SKM-1 treated with dmso at 0.1 percent for 144 hours (cell line): ENCODE measurements at regions not wholly inside any gene's neighbourhood (a gene's known extent, or its start where the extent isn't known, plus 50 kb on each side); places are given as distances from the start of the nearest gene placed in this dataset.
A peak's percentile ranks its signal among the peaks of the same experiment; 100 is the strongest.
"Not testable (repeated sequence)": the region's sequence is repeated elsewhere in the genome, so short reads cannot be mapped to it uniquely, and the experiment has no call there.

Experiments used
- DNase-seq: peaks from one replicate; lab custom pipeline; 2025; ENCODE audit not compliant: unreplicated experiment; lab: John Stamatoyannopoulos, UW

GRCh38 chr1:189646066-189646465 lies 831.6 kb downstream of the BRINP3 start:
- DNase-seq, result no peak

DNA sequence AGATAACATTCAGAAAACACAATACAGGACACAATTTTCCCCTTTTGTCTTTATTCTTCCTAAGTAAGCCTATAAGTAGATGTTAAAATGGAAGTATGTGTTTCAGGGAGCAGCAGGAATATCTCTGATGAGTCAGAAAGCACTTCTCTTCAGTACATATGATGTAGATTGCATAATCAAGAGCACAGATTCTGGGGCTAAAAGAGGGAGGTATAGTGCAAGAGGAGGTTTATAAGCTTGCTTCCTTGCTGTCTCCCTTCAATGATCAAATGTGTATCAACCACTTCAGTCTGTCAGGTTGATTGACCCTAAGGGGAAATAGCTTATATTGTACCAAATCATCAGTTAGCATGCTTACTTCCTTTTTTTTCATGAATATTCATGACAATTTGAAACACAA lies 822.8 kb downstream of the BRINP3 start:
- peak; percentile 20 for DNase-seq

GRCh38 chr1:189656628-189657530 lies 820.8 kb downstream of the BRINP3 start:
- DNase-seq, result no peak

DNA sequence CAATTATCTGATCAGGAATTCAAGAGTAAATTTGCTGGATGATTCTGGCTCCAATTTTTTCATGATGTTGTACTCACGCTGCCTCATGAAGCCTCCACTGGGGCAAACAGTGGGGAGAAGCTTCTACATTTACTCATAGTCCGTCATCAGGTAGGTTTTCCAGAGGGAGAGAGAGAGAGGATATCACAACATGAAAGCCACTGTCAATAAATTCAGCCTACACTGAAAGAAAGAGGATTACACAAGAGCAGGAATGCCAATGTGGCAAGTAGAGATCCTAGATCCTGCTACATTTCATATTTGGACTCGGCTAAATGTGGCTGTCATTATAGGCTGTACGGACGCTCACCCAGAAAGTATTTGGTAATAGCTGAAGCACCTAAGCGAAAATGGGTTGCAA lies 819.9 kb downstream of the BRINP3 start:
- DNase-seq, result no peak

- no peak for DNase-seq
Measured at GRCh38 chr1:189658381-189658780, 819.3 kb downstream of the BRINP3 start.

GRCh38 chr1:189659731-189660130 lies 817.9 kb downstream of the BRINP3 start:
- DNase-seq, result no peak

GRCh38 chr1:189662190-189662589 lies 815.5 kb downstream of the BRINP3 start:
- DNase-seq, result no peak

DNA sequence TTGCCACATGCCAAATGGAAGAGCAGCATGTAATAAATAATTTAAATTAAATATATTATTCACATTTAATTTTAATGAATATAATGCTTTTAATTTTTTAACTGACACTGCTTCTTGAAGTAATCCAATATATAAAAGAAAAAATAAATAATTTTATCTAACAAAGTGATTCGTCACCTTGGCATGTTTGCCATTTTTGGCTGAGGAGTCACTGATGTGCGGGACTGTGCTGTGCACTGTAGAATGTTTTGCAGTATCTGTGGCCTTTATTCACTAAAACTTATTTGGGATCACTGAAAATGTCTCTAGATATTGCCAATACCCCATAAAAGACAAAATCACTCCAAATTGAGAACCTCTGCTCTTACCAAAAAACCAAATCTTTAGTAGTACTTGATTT lies 807.8 kb downstream of the BRINP3 start:
- DNase-seq, result no peak

DNA sequence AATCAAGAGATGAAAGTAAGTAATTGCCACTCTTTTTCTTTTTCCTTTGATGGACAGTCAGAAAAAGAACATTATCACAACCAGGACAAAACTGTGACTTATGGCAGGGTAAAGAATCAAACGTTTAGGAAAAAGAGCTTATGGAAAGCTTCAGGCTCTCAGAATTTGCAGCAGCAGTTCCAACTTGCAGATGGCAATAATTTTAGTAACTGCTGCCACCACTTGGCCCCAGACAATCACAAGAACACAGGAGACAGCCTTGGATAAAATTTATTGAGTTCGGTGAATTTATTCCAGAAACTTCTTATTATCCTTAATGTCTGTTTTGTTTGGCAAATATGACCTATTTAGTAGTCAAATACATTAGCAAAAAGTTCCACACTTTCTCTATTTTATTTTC lies 804.4 kb downstream of the BRINP3 start:
- no peak for DNase-seq

- no peak for DNase-seq
Measured at GRCh38 chr1:189675712-189676244, 801.9 kb downstream of the BRINP3 start.

- DNase-seq, result no peak
Measured at GRCh38 chr1:189678779-189679178, 798.9 kb downstream of the BRINP3 start.

GRCh38 chr1:189681252-189681919 lies 796.3 kb downstream of the BRINP3 start:
- no peak for DNase-seq

- DNase-seq, result no peak
Measured at GRCh38 chr1:189682591-189682990, 795.1 kb downstream of the BRINP3 start.

DNA sequence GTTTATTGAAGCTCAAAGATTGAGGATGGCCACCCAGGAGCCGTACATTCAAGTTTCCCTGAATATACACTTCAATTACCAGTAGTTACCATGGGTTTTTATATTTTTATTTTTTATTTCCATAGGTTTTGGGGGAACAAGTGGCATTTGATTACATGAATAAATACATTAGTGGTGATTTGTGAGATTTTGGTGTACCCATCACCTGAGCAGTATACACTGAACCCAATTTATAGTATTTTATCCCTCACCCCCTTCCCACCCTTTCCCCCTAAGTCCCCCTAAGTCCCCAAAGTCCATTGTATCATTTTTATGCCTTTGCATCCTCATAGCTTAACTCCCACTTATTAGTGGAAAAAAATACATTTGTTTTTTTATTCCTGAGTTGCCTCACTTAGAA lies 791.4 kb downstream of the BRINP3 start:
- no peak for DNase-seq

- no peak for DNase-seq
Measured at GRCh38 chr1:189693140-189693539, 784.5 kb downstream of the BRINP3 start.

DNA sequence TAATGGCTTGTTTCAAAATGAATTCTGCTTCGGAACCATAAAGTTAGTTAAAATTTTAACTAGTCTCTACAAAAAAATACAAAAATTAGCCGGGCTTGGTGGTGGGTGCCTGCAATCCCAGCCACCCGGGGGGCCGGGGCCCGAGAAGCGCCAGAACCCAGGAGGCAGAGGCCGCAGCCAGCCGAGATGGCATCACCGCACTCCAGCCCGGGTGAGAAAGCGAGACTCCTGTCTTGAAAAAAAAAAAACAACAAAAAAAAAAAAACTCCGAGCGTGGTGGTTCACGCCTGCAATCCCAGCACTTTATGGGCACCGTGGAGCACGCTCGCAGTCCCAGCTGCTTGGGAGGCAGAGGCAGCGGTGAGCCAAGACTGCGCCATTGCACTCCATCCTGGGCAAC lies 781.4 kb downstream of the BRINP3 start:
- no peak for DNase-seq

DNA sequence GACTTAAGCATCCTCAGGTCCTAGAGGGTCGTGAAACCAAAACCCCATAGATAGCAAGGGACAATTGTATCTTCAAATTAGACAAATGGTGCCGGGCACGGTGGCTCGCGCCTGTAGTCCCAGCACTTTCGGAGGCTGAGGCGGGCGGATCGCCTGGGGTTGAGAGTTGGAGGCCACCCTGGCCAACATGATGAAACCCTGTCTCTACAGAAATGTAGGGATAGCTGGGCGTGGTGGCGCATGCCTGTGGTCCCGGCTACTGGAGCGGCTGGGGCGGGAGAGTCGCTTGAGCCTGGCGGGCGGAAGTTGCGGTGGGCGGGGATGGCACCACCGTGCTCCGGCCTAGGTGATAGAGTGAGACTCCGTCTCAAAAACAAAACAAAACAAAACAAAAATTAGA lies 780.6 kb downstream of the BRINP3 start:
- DNase-seq, result no peak

- DNase-seq, result no peak
Measured at GRCh38 chr1:189701606-189702005, 776.1 kb downstream of the BRINP3 start.

GRCh38 chr1:189706594-189706993 lies 771.1 kb downstream of the BRINP3 start:
- DNase-seq, result no peak

- no peak for DNase-seq
Measured at GRCh38 chr1:189708674-189709073, 769.0 kb downstream of the BRINP3 start.

DNA sequence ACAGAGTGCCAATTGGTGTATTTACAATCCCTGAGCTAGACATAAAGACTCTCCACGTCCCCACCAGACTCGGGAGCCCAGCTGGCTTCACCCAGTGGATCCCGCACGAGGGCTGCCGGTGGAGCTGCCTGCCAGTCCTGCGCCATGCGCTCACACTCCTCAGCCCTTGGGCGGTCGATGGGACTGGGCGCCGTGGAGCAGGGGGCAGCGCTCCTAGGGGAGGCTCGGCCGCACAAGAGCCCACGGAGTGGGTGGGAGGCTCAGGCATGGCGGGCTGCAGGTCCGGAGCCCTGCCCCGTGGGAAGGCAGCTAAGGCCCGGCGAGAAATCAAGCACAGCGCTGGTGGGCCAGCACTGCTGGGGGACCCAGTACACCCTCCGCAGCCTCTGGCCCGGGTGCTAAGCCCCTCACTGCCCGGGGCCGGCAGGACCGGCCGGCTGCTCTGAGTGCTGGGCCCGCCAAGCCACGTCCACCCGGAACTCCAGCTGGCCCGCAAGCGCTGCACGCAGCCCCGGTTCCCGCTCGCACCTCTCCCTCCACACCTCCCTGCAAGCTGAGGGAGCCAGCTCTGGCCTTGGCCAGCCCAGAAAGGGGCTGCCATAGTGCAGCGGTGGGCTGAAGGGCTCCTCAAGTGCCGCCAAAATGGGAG lies 759.4 kb downstream of the BRINP3 start:
- DNase-seq, result not testable (repeated sequence)

GRCh38 chr1:189726806-189727205 lies 750.9 kb downstream of the BRINP3 start:
- no peak for DNase-seq
